ENCODE measurements at regions not wholly inside any gene's neighbourhood (a gene's known extent, or its start where the extent isn't known, plus 50 kb on each side); places are given as distances from the start of the nearest gene placed in this dataset.

GRCh38 chr20:56173438-56173837 is 75.1 kb upstream of the MC3R start:
- Histone ChIP-seq H3K27ac (no peak overlapping the region), H3K4me1 (no peaks in the 10 kb centered on the region), H3K27me3 (peaks cover 0 to under 1% (median 0%) of the 10 kb centered on the region in 9 donors), H3K36me3 (no peaks in the 10 kb centered on the region), H3K4me3 (no peak overlapping the region), H3K9me3 (no peaks in the 10 kb centered on the region)
- intact Hi-C loops (cut with DNase I) = loop anchor here in 5 of 10 donors (10.0 kb wide), 1 partner anchor 1489 kb away; no protein-coding TSS in a partner anchor
- ATAC-seq (no peak), DNase-seq (no peak)
- no peak for TF ChIP-seq POLR2A (IDR thresholded peaks at IDR 0.05)
- TF ChIP-seq CTCF (IDR thresholded peaks at IDR 0.05) = no peak
- 73 to 86% (median 75%) methylated on average over 5 of the region's 5 CpGs for WGBS, 4 donors

DNA sequence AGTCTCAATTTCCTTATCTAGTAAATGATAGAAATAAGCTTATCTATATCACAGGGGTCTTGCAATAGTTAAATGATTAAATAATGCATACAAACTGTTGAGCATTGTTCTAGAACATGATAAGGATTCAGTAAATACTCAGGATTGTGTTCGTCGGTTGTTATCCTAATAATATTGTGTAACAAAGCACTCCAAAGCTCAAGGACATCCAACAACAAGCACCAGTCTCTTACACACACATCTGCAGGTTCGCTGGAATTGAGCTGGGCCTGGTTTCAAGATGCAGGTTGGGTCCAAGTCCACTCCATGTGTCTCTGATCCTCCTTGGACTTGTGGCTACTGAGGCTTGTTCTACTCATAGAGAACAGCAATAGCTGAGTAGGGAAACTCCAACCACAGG is 74.1 kb upstream of the MC3R start:
- WGBS, 4 donors = 66 to 83% (median 76%) methylated on average over 3 of the region's 3 CpGs
- Histone ChIP-seq H3K36me3 (no peaks in the 10 kb centered on the region), H3K9me3 (no peaks in the 10 kb centered on the region), H3K4me3 (no peak overlapping the region), H3K27ac (no peak overlapping the region), H3K4me1 (no peaks in the 10 kb centered on the region), H3K27me3 (peaks cover 0 to 5% (median 0%) of the 10 kb centered on the region in 9 donors)
- ATAC-seq = no peak
- DNase-seq = no peak
- TF ChIP-seq CTCF (IDR thresholded peaks at IDR 0.05) (no peak), POLR2A (IDR thresholded peaks at IDR 0.05) (no peak)
- intact Hi-C loops (cut with DNase I) = loop anchor here in 5 of 10 donors (10.0 kb wide), 1 partner anchor 1490 kb away; no protein-coding TSS in a partner anchor

GRCh38 chr20:56175884-56176283 is 72.6 kb upstream of the MC3R start:
- H3K9me3 ChIP-seq = no peaks in the 10 kb centered on the region
- no peak for TF ChIP-seq POLR2A (IDR thresholded peaks at IDR 0.05)
- TF ChIP-seq CTCF (IDR thresholded peaks at IDR 0.05) = no peak
- H3K27ac ChIP-seq = no peak overlapping the region
- no peaks in the 10 kb centered on the region for H3K4me1 ChIP-seq
- H3K27me3 ChIP-seq = peaks cover 0 to 7% (median 0%) of the 10 kb centered on the region in 9 donors
- 63 to 79% (median 74%) methylated on average over 3 of the region's 3 CpGs for WGBS, 4 donors
- intact Hi-C loops (cut with DNase I) = loop anchor here in 5 of 10 donors (10.0 kb wide), 1 partner anchor 1491 kb away; no protein-coding TSS in a partner anchor
- DNase-seq (no peak), ATAC-seq (no peak)
- no peaks in the 10 kb centered on the region for H3K36me3 ChIP-seq
- no peak overlapping the region for H3K4me3 ChIP-seq

DNA sequence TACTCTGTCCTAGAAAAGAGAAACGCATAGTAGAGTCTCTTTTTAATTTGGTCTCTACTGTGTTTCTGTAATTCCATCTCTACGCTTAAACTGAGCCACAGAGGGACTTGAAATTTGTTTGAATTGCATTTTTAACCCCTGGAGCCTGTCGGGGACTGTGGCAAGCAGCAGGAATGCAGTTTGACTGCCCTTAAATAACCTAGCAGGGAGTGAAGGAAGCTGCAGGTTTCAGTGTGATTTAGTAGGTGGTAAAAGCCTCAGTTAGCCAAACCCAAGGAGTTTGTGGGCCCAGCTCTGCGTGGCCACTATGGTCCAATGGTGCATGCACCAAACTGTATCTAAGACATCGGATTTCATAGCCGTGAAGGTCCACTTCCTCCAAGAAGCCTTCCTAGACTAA is 70.3 kb upstream of the MC3R start:
- no peak for DNase-seq
- 60 to 69% (median 64%) methylated on average over 6 of the region's 6 CpGs for WGBS, 4 donors
- intact Hi-C loops (cut with DNase I) = loop anchor here in 5 of 10 donors (10.0 kb wide), 1 partner anchor 1493 kb away; no protein-coding TSS in a partner anchor
- Histone ChIP-seq H3K27ac (no peak overlapping the region), H3K9me3 (no peaks in the 10 kb centered on the region), H3K4me1 (no peaks in the 10 kb centered on the region), H3K27me3 (peaks cover 0 to 11% (median 0%) of the 10 kb centered on the region in 9 donors), H3K36me3 (no peaks in the 10 kb centered on the region), H3K4me3 (no peak overlapping the region)
- no peak for ATAC-seq
- TF ChIP-seq CTCF (IDR thresholded peaks at IDR 0.05) (no peak), POLR2A (IDR thresholded peaks at IDR 0.05) (no peak)
